Right cardiac atrium (tissue), 5 donors: ENCODE measurements at regions not wholly inside any gene's neighbourhood (a gene's known extent, or its start where the extent isn't known, plus 50 kb on each side); places are given as distances from the start of the nearest gene placed in this dataset.

Experiments
- ATAC-seq, 2 donors: fragments of 200-7000 bp; cut with Tn5 transposase; one replicate each; pipeline versions ENCODE4 v1.8.0 to v1.9.1; 2020; ENCODE audit warnings: moderate library complexity in 2 of 2, mild to moderate bottlenecking in 1 of 2
- DNase-seq, 3 donors: peaks; one replicate each; pipeline ENCODE4 v3.0.0-alpha.2; 2020
- H3K27ac ChIP-seq: one replicate; pipeline ENCODE4 v1.5.1; 2013; ENCODE audit warnings: mild to moderate bottlenecking, low read length, control low read depth, moderate library complexity
- H3K27me3 ChIP-seq: one replicate; pipeline ENCODE4 v1.6.1; 2013; ENCODE audit not compliant: control insufficient read depth, insufficient read depth
- H3K4me1 ChIP-seq: one replicate; pipeline ENCODE4 v1.6.1; 2013; ENCODE audit warnings: low read length; ENCODE audit not compliant: control insufficient read depth, insufficient read depth
- H3K4me3 ChIP-seq: one replicate; pipeline ENCODE4 v1.5.1; 2013; ENCODE audit warnings: low read length, control low read depth
- H3K9me3 ChIP-seq: one replicate; pipeline ENCODE4 v1.6.1; 2013; ENCODE audit warnings: low read length; ENCODE audit not compliant: control insufficient read depth
- WGBS: extraction: QIAGEN DNeasy Blood & Tissue Kit; methylation state at CpG from one replicate; pipeline ENCODE4 v1.1.7; 2013; 5-methylcytosine and 5-hydroxymethylcytosine counted together
- intact Hi-C, 4 donors: fragments of 100-400 bp; cut with DNase I; formaldehyde crosslinking; loops; one replicate each; pipeline versions ENCODE4 v1.11.0 to v1.14.0; 2022 to 2023
- donor health status: healthy with polysubstance abuse.
- donor health status: DM: no; HTN: yes; CAD: no.
- donor health status: DM: no; HTN: no; CAD: no.
- donor health status: DM: no; HTN: yes; CAD: no; lungs with severe emphysema.
- donor health status: DM: yes; HTN: yes; CAD: no.

GRCh38 chr1:80633947-80634706, 1166.6 kb upstream of the ADGRL2 start:
- no peaks in the 10 kb centered on the region for H3K27me3 ChIP-seq
- intact Hi-C loops, result no loop called here
- H3K4me1 ChIP-seq, result no peaks in the 10 kb centered on the region
- 73% methylated on average over 10 of the region's 10 CpGs for WGBS
- ATAC-seq (no peak), DNase-seq (peak in 1 of 3 donors; percentile 28)
- H3K27ac ChIP-seq, result no peak overlapping the region
- no peaks in the 10 kb centered on the region for H3K9me3 ChIP-seq
- H3K4me3 ChIP-seq, result no peak overlapping the region

- intact Hi-C loops, result no loop called here
- Histone ChIP-seq H3K27me3 (no peaks in the 10 kb centered on the region), H3K4me1 (no peaks in the 10 kb centered on the region), H3K9me3 (no peaks in the 10 kb centered on the region), H3K4me3 (no peak overlapping the region), H3K27ac (no peak overlapping the region)
- no peak for ATAC-seq
- 85% methylated on average over 10 of the region's 10 CpGs for WGBS
- DNase-seq, result no peak
These were observed 1168.5 kb upstream of the ADGRL2 start for GRCh38 chr1:80632284-80632683.

GRCh38 chr1:80629304-80629837, 1171.4 kb upstream of the ADGRL2 start:
- Histone ChIP-seq H3K4me1 (no peaks in the 10 kb centered on the region), H3K9me3 (no peaks in the 10 kb centered on the region), H3K4me3 (no peak overlapping the region), H3K27ac (no peak overlapping the region), H3K27me3 (no peaks in the 10 kb centered on the region)
- ATAC-seq, result no peak
- WGBS, result 79% methylated on average over 3 of the region's 3 CpGs
- DNase-seq, result no peak
- intact Hi-C loops, result no loop called here

- intact Hi-C loops, result no loop called here
- no peaks in the 10 kb centered on the region for H3K4me1 ChIP-seq
- 71% methylated on average over 4 of the region's 4 CpGs for WGBS
- no peak for ATAC-seq
- H3K27me3 ChIP-seq, result no peaks in the 10 kb centered on the region
- no peak overlapping the region for H3K4me3 ChIP-seq
- no peak overlapping the region for H3K27ac ChIP-seq
- H3K9me3 ChIP-seq, result no peaks in the 10 kb centered on the region
- no peak for DNase-seq
These were observed 1176.1 kb upstream of the ADGRL2 start for GRCh38 chr1:80624682-80625081.

- DNase-seq (no peak), ATAC-seq (no peak)
- Histone ChIP-seq H3K4me3 (no peak overlapping the region), H3K4me1 (no peaks in the 10 kb centered on the region), H3K27me3 (no peaks in the 10 kb centered on the region), H3K27ac (no peak overlapping the region), H3K9me3 (no peaks in the 10 kb centered on the region)
- intact Hi-C loops, result no loop called here
These were observed 1193.7 kb upstream of the ADGRL2 start for GRCh38 chr1:80607064-80607463.

- Histone ChIP-seq H3K27ac (no peak overlapping the region), H3K4me3 (no peak overlapping the region), H3K27me3 (no peaks in the 10 kb centered on the region), H3K9me3 (peaks cover 4% of the 10 kb centered on the region), H3K4me1 (no peaks in the 10 kb centered on the region)
- ATAC-seq, result no peak
- WGBS, result 84% methylated on average over 3 of the region's 3 CpGs
- intact Hi-C loops, result no loop called here
- DNase-seq, result no peak
These were observed 1206.7 kb upstream of the ADGRL2 start for GRCh38 chr1:80594013-80594412.

GRCh38 chr1:80593197-80593596, 1207.5 kb upstream of the ADGRL2 start:
- H3K27ac ChIP-seq, result no peak overlapping the region
- no peak for ATAC-seq
- H3K4me3 ChIP-seq, result no peak overlapping the region
- H3K9me3 ChIP-seq, result peaks cover 4% of the 10 kb centered on the region
- WGBS, result 83% methylated on average over 4 of the region's 4 CpGs
- no peaks in the 10 kb centered on the region for H3K4me1 ChIP-seq
- no peak for DNase-seq
- no peaks in the 10 kb centered on the region for H3K27me3 ChIP-seq
- intact Hi-C loops, result no loop called here

- Histone ChIP-seq H3K27ac (no peak overlapping the region), H3K9me3 (no peaks in the 10 kb centered on the region), H3K4me1 (no peaks in the 10 kb centered on the region), H3K4me3 (no peak overlapping the region), H3K27me3 (no peaks in the 10 kb centered on the region)
- peak in 1 of 3 donors; percentile 33 for DNase-seq
- WGBS, result 46% methylated on average over 4 of the region's 4 CpGs
- peak; percentile 75 to 83 for ATAC-seq
- intact Hi-C loops, result no loop called here
These were observed 1217.8 kb upstream of the ADGRL2 start for GRCh38 chr1:80582980-80583379.

- intact Hi-C loops, result no loop called here
- H3K4me3 ChIP-seq, result no peak overlapping the region
These were observed 1221.7 kb upstream of the ADGRL2 start for GRCh38 chr1:80579055-80579454.

GRCh38 chr1:80566867-80567266, 1233.9 kb upstream of the ADGRL2 start:
- WGBS, result 12% methylated on average over 2 of the region's 2 CpGs
- Histone ChIP-seq H3K27me3 (no peaks in the 10 kb centered on the region), H3K4me1 (no peaks in the 10 kb centered on the region), H3K4me3 (no peak overlapping the region), H3K9me3 (no peaks in the 10 kb centered on the region), H3K27ac (no peak overlapping the region)
- ATAC-seq (no peak), DNase-seq (no peak)
- intact Hi-C loops, result no loop called here

More at GRCh38 chr1:80579055-80579454, 1221.7 kb upstream of the ADGRL2 start:
- Histone ChIP-seq H3K27ac (no peak overlapping the region), H3K4me1 (no peaks in the 10 kb centered on the region), H3K27me3 (no peaks in the 10 kb centered on the region), H3K9me3 (no peaks in the 10 kb centered on the region)
- no peak for ATAC-seq
- WGBS, result 86% methylated on average over 1 of the region's 1 CpG
- DNase-seq, result no peak

GRCh38 chr1:80566123-80566522, 1234.6 kb upstream of the ADGRL2 start:
- WGBS, result 72% methylated on average over 1 of the region's 1 CpG
- no peaks in the 10 kb centered on the region for H3K27me3 ChIP-seq
- no peaks in the 10 kb centered on the region for H3K9me3 ChIP-seq
- no peak overlapping the region for H3K4me3 ChIP-seq
- intact Hi-C loops, result no loop called here
- H3K27ac ChIP-seq, result no peak overlapping the region
- H3K4me1 ChIP-seq, result no peaks in the 10 kb centered on the region
- no peak for ATAC-seq
- no peak for DNase-seq

GRCh38 chr1:80565406-80565805, 1235.3 kb upstream of the ADGRL2 start:
- intact Hi-C loops, result no loop called here
- Histone ChIP-seq H3K27ac (no peak overlapping the region), H3K9me3 (no peaks in the 10 kb centered on the region), H3K4me3 (no peak overlapping the region), H3K27me3 (no peaks in the 10 kb centered on the region), H3K4me1 (no peaks in the 10 kb centered on the region)
- DNase-seq (no peak), ATAC-seq (no peak)
- WGBS, result 45% methylated on average over 1 of the region's 1 CpG
